Thyroid gland (tissue), 4 donors: ENCODE measurements at regions not wholly inside any gene's neighbourhood (a gene's known extent, or its start where the extent isn't known, plus 50 kb on each side); places are given as distances from the start of the nearest gene placed in this dataset.

ENCODE experiments used
- CTCF ChIP-seq, 6 experiments: fragments of 200-600 bp in 3 of 6; fragments of 450-650 bp in 3 of 6; sonication (generic) in 3 of 6; IDR thresholded peaks; one replicate each; pipeline ENCODE4 v1.5.1; 2016 to 2019; ENCODE audit warnings: antibody characterized with exemption in 6 of 6, mild to moderate bottlenecking in 2 of 6, inconsistent platforms in 1 of 6, moderate library complexity in 1 of 6
- POLR2A ChIP-seq, 2 donors: fragments of 450-650 bp; IDR thresholded peaks; one replicate each; pipeline ENCODE4 v1.6.1; 2017; ENCODE audit warnings: antibody characterized with exemption in 2 of 2, mild to moderate bottlenecking in 2 of 2, moderate library complexity in 1 of 2

DNA sequence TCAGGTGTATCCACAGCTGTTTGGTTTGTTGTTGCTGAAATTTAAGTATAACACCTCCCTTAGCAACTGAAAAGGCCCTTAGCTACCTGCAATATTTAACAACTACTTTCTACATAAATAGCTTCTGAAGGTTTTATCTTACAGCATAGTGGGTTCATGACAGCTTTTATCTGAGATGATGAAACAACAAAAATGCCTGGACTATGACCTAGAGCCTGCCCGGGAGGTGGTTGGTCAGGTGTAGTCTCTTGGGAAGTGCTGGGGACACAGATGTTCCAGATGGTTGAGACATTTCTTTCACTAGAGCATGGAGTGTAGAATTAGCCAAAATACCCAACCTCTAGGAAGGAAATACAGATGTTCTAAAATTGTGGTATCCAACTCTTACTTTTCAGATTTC, 705.4 kb downstream of the MAFB start:
- TF ChIP-seq CTCF (IDR thresholded peaks at IDR 0.05) (no peak), POLR2A (IDR thresholded peaks at IDR 0.05) (no peak)
